ENCODE measurements at regions not wholly inside any gene's neighbourhood (a gene's known extent, or its start where the extent isn't known, plus 50 kb on each side); places are given as distances from the start of the nearest gene placed in this dataset.

- Mint-ChIP-seq H3K36me3 (no peaks in the 10 kb centered on the region), H3K4me3 (no peak overlapping the region), H3K4me1 (no peaks in the 10 kb centered on the region), H3K27ac (no peak overlapping the region), H3K27me3 (peaks cover 2 to 4% of the 10 kb centered on the region in 2 donors), H3K9me3 (no peaks in the 10 kb centered on the region)
- Histone ChIP-seq H3K36me3 (ENCODE audit: control insufficient read depth in 2 of 2, extremely low read depth in 1 of 2, insufficient read depth in 1 of 2, low read length in 1 of 2) (no peaks in the 10 kb centered on the region), H3K27me3 (replicated peaks in 1 of 2; ENCODE audit: control insufficient read depth in 2 of 2, extremely low read depth in 1 of 2, insufficient read depth in 2 of 2, low read length in 1 of 2) (peaks cover 0 to 6% of the 10 kb centered on the region in 2 experiments), H3K4me3 (ENCODE audit: control insufficient read depth in 1 of 2, extremely low read depth in 1 of 2, low read length in 1 of 2) (no peak overlapping the region), H3K27ac (ENCODE audit: low read length) (no peak overlapping the region), H3K9me3 (no peaks in the 10 kb centered on the region), H3K4me1 (ENCODE audit: control insufficient read depth in 1 of 2, extremely low read depth in 1 of 2, insufficient read depth in 2 of 2, low read length in 2 of 2) (no peaks in the 10 kb centered on the region)
- ChIA-PET POLR2A (no interaction called here), CTCF (no interaction called here)
- WGBS (ENCODE audit: insufficient coverage) = 77% methylated on average over 16 of the region's 20 CpGs
- ATAC-seq (replicated peaks in 1 of 4) (no peak), DNase-seq (no peak)
These were observed 99.9 kb downstream of the TEX29 start for GRCh38 chr13:111420113-111420876.

GRCh38 chr13:111421216-111421615 lies 100.8 kb downstream of the TEX29 start:
- DNase-seq (no peak), ATAC-seq (replicated peaks in 1 of 4) (no peak)
- no peak overlapping the region for H3K4me3 Mint-ChIP-seq
- POLR2A ChIA-PET = no interaction called here
- peaks cover 4% of the 10 kb centered on the region in 2 donors for H3K27me3 Mint-ChIP-seq
- Histone ChIP-seq H3K36me3 (ENCODE audit: control insufficient read depth in 2 of 2, extremely low read depth in 1 of 2, insufficient read depth in 1 of 2, low read length in 1 of 2) (no peaks in the 10 kb centered on the region), H3K27ac (ENCODE audit: low read length) (no peak overlapping the region), H3K4me3 (ENCODE audit: control insufficient read depth in 1 of 2, extremely low read depth in 1 of 2, low read length in 1 of 2) (no peak overlapping the region), H3K27me3 (replicated peaks in 1 of 2; ENCODE audit: control insufficient read depth in 2 of 2, extremely low read depth in 1 of 2, insufficient read depth in 2 of 2, low read length in 1 of 2) (peaks cover 0 to 11% of the 10 kb centered on the region in 2 experiments), H3K9me3 (no peaks in the 10 kb centered on the region), H3K4me1 (ENCODE audit: control insufficient read depth in 1 of 2, extremely low read depth in 1 of 2, insufficient read depth in 2 of 2, low read length in 2 of 2) (no peaks in the 10 kb centered on the region)
- H3K4me1 Mint-ChIP-seq = no peaks in the 10 kb centered on the region
- no peaks in the 10 kb centered on the region for H3K9me3 Mint-ChIP-seq
- CTCF ChIA-PET = no interaction called here
- no peaks in the 10 kb centered on the region for H3K36me3 Mint-ChIP-seq
- no peak overlapping the region for H3K27ac Mint-ChIP-seq
- WGBS (ENCODE audit: insufficient coverage) = 82% methylated on average over 9 of the region's 11 CpGs

- ATAC-seq (replicated peaks in 1 of 4) = no peak
- DNase-seq = no peak
- no peaks in the 10 kb centered on the region for H3K9me3 ChIP-seq
- H3K9me3 Mint-ChIP-seq = no peaks in the 10 kb centered on the region
- H3K4me3 ChIP-seq (ENCODE audit: control insufficient read depth in 1 of 2, extremely low read depth in 1 of 2, low read length in 1 of 2) = no peak overlapping the region
- H3K4me3 Mint-ChIP-seq = no peak overlapping the region
- peaks cover 0 to 14% of the 10 kb centered on the region in 2 experiments for H3K27me3 ChIP-seq (replicated peaks in 1 of 2; ENCODE audit: control insufficient read depth in 2 of 2, extremely low read depth in 1 of 2, insufficient read depth in 2 of 2, low read length in 1 of 2)
- peaks cover under 1 to 4% of the 10 kb centered on the region in 2 donors for H3K27me3 Mint-ChIP-seq
- H3K36me3 Mint-ChIP-seq = no peaks in the 10 kb centered on the region
- ChIA-PET CTCF (no interaction called here), POLR2A (no interaction called here)
- H3K4me1 ChIP-seq (ENCODE audit: control insufficient read depth in 1 of 2, extremely low read depth in 1 of 2, insufficient read depth in 2 of 2, low read length in 2 of 2) = no peaks in the 10 kb centered on the region
- H3K36me3 ChIP-seq (ENCODE audit: control insufficient read depth in 2 of 2, extremely low read depth in 1 of 2, insufficient read depth in 1 of 2, low read length in 1 of 2) = no peaks in the 10 kb centered on the region
- H3K4me1 Mint-ChIP-seq = no peaks in the 10 kb centered on the region
- H3K27ac Mint-ChIP-seq = no peak overlapping the region
- WGBS (ENCODE audit: insufficient coverage) = 82% methylated on average over 8 of the region's 13 CpGs
- no peak overlapping the region for H3K27ac ChIP-seq (ENCODE audit: low read length)
These were observed 101.9 kb downstream of the TEX29 start for GRCh38 chr13:111422348-111422747.

- DNase-seq = no peak
- no peak for ATAC-seq (replicated peaks in 1 of 4)
- POLR2A ChIA-PET = no interaction called here
- Mint-ChIP-seq H3K27ac (no peak overlapping the region), H3K9me3 (no peaks in the 10 kb centered on the region), H3K36me3 (no peaks in the 10 kb centered on the region), H3K4me3 (no peak overlapping the region), H3K4me1 (no peaks in the 10 kb centered on the region), H3K27me3 (peaks cover 0 to 7% of the 10 kb centered on the region in 2 donors)
- Histone ChIP-seq H3K27ac (ENCODE audit: low read length) (no peak overlapping the region), H3K36me3 (ENCODE audit: control insufficient read depth in 2 of 2, extremely low read depth in 1 of 2, insufficient read depth in 1 of 2, low read length in 1 of 2) (no peaks in the 10 kb centered on the region), H3K9me3 (no peaks in the 10 kb centered on the region), H3K4me3 (ENCODE audit: control insufficient read depth in 1 of 2, extremely low read depth in 1 of 2, low read length in 1 of 2) (no peak overlapping the region), H3K27me3 (replicated peaks in 1 of 2; ENCODE audit: control insufficient read depth in 2 of 2, extremely low read depth in 1 of 2, insufficient read depth in 2 of 2, low read length in 1 of 2) (peaks cover 0 to 14% of the 10 kb centered on the region in 2 experiments), H3K4me1 (ENCODE audit: control insufficient read depth in 1 of 2, extremely low read depth in 1 of 2, insufficient read depth in 2 of 2, low read length in 2 of 2) (no peaks in the 10 kb centered on the region)
- CTCF ChIA-PET = no interaction called here
- 64% methylated on average over 13 of the region's 16 CpGs for WGBS (ENCODE audit: insufficient coverage)
These were observed 102.8 kb downstream of the TEX29 start for GRCh38 chr13:111423168-111423785.

GRCh38 chr13:111424134-111424533 lies 103.7 kb downstream of the TEX29 start:
- no peaks in the 10 kb centered on the region for H3K4me1 Mint-ChIP-seq
- Histone ChIP-seq H3K27ac (ENCODE audit: low read length) (no peak overlapping the region), H3K4me3 (ENCODE audit: control insufficient read depth in 1 of 2, extremely low read depth in 1 of 2, low read length in 1 of 2) (no peak overlapping the region), H3K4me1 (ENCODE audit: control insufficient read depth in 1 of 2, extremely low read depth in 1 of 2, insufficient read depth in 2 of 2, low read length in 2 of 2) (peaks cover 0 to 1% of the 10 kb centered on the region in 2 experiments), H3K36me3 (ENCODE audit: control insufficient read depth in 2 of 2, extremely low read depth in 1 of 2, insufficient read depth in 1 of 2, low read length in 1 of 2) (no peaks in the 10 kb centered on the region), H3K9me3 (no peaks in the 10 kb centered on the region), H3K27me3 (replicated peaks in 1 of 2; ENCODE audit: control insufficient read depth in 2 of 2, extremely low read depth in 1 of 2, insufficient read depth in 2 of 2, low read length in 1 of 2) (peaks cover 0 to 19% of the 10 kb centered on the region in 2 experiments)
- no peaks in the 10 kb centered on the region for H3K9me3 Mint-ChIP-seq
- ChIA-PET POLR2A (no interaction called here), CTCF (no interaction called here)
- H3K27ac Mint-ChIP-seq = no peak overlapping the region
- H3K27me3 Mint-ChIP-seq = peaks cover 0 to 7% of the 10 kb centered on the region in 2 donors
- H3K36me3 Mint-ChIP-seq = no peaks in the 10 kb centered on the region
- WGBS (ENCODE audit: insufficient coverage) = 87% methylated on average over 16 of the region's 21 CpGs
- no peak overlapping the region for H3K4me3 Mint-ChIP-seq
- ATAC-seq (replicated peaks in 1 of 4) (no peak), DNase-seq (no peak)

GRCh38 chr13:111425326-111425725 lies 104.9 kb downstream of the TEX29 start:
- ChIA-PET POLR2A (no interaction called here), CTCF (no interaction called here)
- H3K4me1 Mint-ChIP-seq = no peaks in the 10 kb centered on the region
- no peak overlapping the region for H3K27ac ChIP-seq (ENCODE audit: low read length)
- no peaks in the 10 kb centered on the region for H3K36me3 ChIP-seq (ENCODE audit: control insufficient read depth in 2 of 2, extremely low read depth in 1 of 2, insufficient read depth in 1 of 2, low read length in 1 of 2)
- no peak overlapping the region for H3K4me3 Mint-ChIP-seq
- H3K27me3 ChIP-seq (replicated peaks in 1 of 2; ENCODE audit: control insufficient read depth in 2 of 2, extremely low read depth in 1 of 2, insufficient read depth in 2 of 2, low read length in 1 of 2) = peaks cover 0 to 20% of the 10 kb centered on the region in 2 experiments
- peaks cover 5 to 7% of the 10 kb centered on the region in 2 donors for H3K27me3 Mint-ChIP-seq
- no peak overlapping the region for H3K4me3 ChIP-seq (ENCODE audit: control insufficient read depth in 1 of 2, extremely low read depth in 1 of 2, low read length in 1 of 2)
- H3K4me1 ChIP-seq (ENCODE audit: control insufficient read depth in 1 of 2, extremely low read depth in 1 of 2, insufficient read depth in 2 of 2, low read length in 2 of 2) = peaks cover 0 to 4% of the 10 kb centered on the region in 2 experiments
- no peaks in the 10 kb centered on the region for H3K36me3 Mint-ChIP-seq
- DNase-seq (no peak), ATAC-seq (replicated peaks in 1 of 4) (no peak)
- H3K27ac Mint-ChIP-seq = no peak overlapping the region
- 92% methylated on average over 8 of the region's 8 CpGs for WGBS (ENCODE audit: insufficient coverage)
- H3K9me3 ChIP-seq = no peaks in the 10 kb centered on the region
- no peaks in the 10 kb centered on the region for H3K9me3 Mint-ChIP-seq
